GM21528 (cell line): ENCODE measurements at regions not wholly inside any gene's neighbourhood (a gene's known extent, or its start where the extent isn't known, plus 50 kb on each side); places are given as distances from the start of the nearest gene placed in this dataset.
"Not testable (repeated sequence)": the region's sequence is repeated elsewhere in the genome, so short reads cannot be mapped to it uniquely, and the experiment has no call there.

Experiments
- ATAC-seq: cut with Tn5 transposase; IDR thresholded peaks from one replicate; pipeline ENCODE4 v1.9.1; 2021; ENCODE audit warnings: mild to moderate bottlenecking, moderate library complexity; ENCODE audit not compliant: unreplicated experiment, low FRiP score

GRCh38 chr2:53075760-53076159 is 691.8 kb upstream of the CHAC2 start:
- ATAC-seq, result no peak

GRCh38 chr2:53067533-53067932 is 700.1 kb upstream of the CHAC2 start:
- ATAC-seq, result no peak

GRCh38 chr2:53067056-53067455 is 700.5 kb upstream of the CHAC2 start:
- ATAC-seq, result no peak

- no peak for ATAC-seq
These were observed 703.5 kb upstream of the CHAC2 start for GRCh38 chr2:53064154-53064553.

DNA sequence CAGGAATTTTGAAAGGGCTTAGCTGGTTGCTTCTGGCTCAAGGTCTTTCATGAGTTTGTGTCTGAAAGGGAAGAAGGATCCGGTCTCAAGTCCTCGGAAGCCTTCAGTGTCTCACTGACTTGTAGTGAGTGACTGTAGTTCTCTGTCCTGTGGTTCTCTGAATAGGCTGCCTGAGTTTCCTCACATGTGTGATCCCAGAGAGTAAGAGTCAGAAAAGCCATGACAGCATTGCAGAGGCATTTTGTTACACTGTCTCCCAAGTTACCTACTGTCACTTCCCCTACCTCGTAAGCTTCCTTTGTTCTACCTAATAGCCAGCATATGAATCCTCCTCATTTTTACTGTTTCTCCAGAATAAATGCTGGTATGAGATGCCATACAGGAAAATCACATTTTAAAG is 709.1 kb upstream of the CHAC2 start:
- no peak for ATAC-seq

- ATAC-seq, result no peak
These were observed 713.7 kb upstream of the CHAC2 start for GRCh38 chr2:53053937-53054336.

GRCh38 chr2:53051157-53051556 is 716.4 kb upstream of the CHAC2 start:
- ATAC-seq, result no peak

GRCh38 chr2:53040536-53041229 is 726.9 kb upstream of the CHAC2 start:
- ATAC-seq, result no peak

GRCh38 chr2:53036196-53036595 is 731.4 kb upstream of the CHAC2 start:
- no peak for ATAC-seq

DNA sequence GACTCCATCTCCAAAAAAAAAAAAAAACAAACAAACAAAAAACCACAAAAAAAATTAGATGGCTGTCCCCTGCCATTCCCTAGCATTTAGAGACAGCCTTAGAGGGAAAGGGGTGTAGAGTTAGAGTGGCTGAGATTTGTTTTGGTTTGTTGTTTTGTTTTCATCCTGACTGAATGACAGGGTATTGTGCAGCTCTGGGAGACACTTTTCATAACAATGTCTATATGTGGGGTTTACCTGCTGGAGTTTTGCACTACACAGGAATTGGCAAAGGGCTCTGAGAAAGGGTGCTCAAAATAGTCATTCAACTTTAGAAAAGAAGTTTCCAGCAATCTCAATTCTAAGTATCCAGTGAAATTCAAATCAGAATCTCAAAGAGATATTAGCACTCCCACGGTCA is 732.5 kb upstream of the CHAC2 start:
- no peak for ATAC-seq

DNA sequence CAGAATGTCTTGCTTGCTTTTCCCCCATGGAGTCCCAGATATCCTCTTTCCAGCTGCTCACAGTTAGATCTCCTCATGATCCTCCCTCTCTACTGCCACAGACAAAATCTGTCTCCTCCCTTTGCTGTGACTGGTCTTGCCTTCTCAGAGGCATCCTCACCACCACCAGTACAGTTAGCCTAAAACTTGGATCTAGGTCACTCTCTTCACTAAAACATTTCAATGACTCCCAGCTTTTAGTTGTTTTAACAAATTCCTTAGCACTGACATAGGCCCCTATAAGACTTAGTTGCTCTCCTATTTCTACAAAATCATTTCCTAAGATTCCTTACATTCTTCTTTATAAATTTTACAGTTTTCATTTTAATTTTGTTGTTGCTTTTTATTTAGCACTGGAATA is 734.2 kb upstream of the CHAC2 start:
- no peak for ATAC-seq

GRCh38 chr2:53028746-53029423 is 738.7 kb upstream of the CHAC2 start:
- no peak for ATAC-seq

GRCh38 chr2:53028225-53028624 is 739.4 kb upstream of the CHAC2 start:
- no peak for ATAC-seq

GRCh38 chr2:53022248-53022647 is 745.4 kb upstream of the CHAC2 start:
- not testable (repeated sequence) for ATAC-seq

DNA sequence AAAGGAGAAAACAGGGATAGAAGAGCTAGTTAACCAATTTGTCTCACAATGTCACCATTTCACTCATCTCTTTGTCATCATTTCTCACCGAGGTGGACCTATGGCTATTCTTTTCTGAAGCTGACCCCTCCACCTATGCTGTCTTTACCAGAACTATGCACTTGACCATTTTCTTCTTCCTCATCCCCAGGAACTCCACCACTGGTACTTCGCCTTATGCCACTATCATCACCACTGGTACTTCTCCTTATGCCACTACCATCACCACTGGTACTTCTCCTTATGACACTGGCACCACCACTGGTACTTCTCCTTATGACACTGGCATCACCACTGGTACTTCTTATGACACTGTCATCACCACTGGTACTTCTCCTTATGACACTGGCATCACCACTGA is 745.8 kb upstream of the CHAC2 start:
- no peak for ATAC-seq

GRCh38 chr2:53021292-53021691 is 746.3 kb upstream of the CHAC2 start:
- ATAC-seq, result no peak

DNA sequence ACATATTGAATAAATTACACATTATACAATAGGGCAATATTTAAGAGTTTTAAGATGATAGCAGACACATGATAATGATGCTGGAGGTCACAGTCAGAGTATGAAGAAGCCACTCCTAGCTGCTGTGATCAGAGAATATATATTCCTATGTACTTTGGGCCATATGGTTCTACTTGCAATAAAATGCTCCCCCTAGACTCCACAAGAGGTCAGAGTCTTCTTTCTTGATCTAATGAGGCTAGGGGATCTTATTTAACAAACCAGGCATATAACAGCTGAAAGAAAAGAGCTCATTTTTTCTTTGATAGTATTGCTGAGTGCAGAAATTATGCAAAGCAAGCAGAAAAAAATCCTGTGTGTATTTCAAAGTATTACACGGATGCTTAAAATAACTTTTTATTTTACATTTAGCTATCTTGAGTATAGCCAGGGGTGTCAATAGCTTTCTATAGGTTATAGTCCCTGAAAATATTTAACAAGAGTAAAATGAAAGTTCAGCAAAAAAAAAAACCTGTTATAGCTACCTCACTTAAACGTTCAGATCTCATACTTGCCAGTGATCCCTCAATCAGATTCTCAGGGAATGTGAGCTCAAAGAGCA is 748.7 kb upstream of the CHAC2 start:
- no peak for ATAC-seq

DNA sequence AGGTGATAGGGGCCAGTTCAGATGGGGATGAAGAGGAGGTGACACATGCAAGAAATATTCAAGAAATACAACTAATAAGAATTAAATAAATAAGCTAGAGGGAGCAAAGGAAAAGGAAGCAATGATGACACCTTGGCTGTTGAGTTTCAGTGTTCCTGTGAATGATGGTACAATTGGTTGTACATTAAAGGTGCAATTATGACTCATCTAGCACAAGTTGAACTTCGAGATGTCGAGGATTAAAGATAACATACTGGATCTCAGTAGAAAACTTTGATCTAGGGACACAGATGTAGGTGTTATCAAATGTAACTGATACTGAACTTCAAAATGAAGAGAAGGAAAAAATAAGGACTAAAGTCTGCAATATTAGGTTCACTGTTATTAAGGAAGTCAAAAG is 760.6 kb upstream of the CHAC2 start:
- ATAC-seq, result no peak

GRCh38 chr2:53004413-53004812 is 763.2 kb upstream of the CHAC2 start:
- no peak for ATAC-seq

DNA sequence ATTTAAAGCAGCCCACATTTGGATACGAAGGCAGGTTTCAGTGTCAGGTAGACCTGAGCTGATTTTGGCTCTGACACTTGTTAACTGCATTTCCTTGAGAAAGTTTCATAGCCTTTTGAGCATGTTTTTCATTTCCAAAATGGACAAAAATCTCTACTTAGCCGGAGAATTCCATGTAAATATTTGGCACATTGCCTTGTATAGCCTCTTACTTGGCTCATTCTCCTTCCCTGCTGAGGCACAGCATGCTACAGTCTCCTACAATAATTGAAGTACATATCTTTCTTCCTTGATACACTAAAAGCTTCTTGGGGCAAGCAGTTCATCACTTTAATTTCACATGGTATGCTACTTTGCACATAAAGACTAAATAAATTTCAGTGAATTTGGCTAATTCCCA is 772.2 kb upstream of the CHAC2 start:
- no peak for ATAC-seq

GRCh38 chr2:52976143-52976949 is 791.3 kb upstream of the CHAC2 start:
- no peak for ATAC-seq
